LNCAP (cell line): ENCODE measurements at regions not wholly inside any gene's neighbourhood (a gene's known extent, or its start where the extent isn't known, plus 50 kb on each side); places are given as distances from the start of the nearest gene placed in this dataset.

Source experiments
- TF ChIP-seq, protein P1 (sequence below): fragments of 450-650 bp; IDR thresholded peaks from 2 replicates; pipeline ENCODE4 v1.5.1; 2017; ENCODE audit warnings: mild to moderate bottlenecking

DNA sequence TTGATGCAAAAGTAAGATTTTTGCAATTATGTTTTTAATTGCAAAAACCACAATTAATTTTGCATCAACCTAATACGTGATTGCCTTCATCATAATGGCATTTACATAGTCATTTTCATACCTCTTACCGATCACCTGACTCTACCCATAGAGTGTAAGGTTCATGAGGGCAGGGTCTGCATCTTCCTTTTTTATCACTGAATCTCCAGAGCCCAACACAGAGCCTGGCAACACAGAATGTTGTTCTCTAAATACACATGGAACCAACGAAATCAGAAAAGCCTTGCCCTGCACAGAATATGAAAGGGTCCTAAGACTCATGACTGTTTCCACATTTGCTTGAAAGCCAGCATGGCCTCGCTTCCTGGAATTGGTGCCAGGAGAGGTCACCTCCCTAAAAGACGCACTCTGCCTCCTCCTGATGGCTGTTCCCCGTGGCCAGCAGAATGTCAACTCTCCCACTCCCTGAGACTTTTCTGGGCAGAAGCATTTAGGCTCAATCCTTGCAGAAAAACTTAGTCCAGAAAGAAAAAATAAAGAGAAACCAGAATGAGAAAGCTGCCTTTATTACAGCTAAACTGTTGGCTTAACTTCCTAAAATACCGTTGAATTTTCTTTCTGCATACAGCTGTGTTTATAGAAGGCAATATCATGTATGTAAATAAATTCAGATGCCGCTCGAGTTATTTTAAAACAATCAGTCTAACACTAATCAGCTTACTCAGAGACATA lies 327.8 kb upstream of the MAF start:
- TF ChIP-seq, protein P1, sequence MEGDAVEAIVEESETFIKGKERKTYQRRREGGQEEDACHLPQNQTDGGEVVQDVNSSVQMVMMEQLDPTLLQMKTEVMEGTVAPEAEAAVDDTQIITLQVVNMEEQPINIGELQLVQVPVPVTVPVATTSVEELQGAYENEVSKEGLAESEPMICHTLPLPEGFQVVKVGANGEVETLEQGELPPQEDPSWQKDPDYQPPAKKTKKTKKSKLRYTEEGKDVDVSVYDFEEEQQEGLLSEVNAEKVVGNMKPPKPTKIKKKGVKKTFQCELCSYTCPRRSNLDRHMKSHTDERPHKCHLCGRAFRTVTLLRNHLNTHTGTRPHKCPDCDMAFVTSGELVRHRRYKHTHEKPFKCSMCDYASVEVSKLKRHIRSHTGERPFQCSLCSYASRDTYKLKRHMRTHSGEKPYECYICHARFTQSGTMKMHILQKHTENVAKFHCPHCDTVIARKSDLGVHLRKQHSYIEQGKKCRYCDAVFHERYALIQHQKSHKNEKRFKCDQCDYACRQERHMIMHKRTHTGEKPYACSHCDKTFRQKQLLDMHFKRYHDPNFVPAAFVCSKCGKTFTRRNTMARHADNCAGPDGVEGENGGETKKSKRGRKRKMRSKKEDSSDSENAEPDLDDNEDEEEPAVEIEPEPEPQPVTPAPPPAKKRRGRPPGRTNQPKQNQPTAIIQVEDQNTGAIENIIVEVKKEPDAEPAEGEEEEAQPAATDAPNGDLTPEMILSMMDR: no peak

DNA sequence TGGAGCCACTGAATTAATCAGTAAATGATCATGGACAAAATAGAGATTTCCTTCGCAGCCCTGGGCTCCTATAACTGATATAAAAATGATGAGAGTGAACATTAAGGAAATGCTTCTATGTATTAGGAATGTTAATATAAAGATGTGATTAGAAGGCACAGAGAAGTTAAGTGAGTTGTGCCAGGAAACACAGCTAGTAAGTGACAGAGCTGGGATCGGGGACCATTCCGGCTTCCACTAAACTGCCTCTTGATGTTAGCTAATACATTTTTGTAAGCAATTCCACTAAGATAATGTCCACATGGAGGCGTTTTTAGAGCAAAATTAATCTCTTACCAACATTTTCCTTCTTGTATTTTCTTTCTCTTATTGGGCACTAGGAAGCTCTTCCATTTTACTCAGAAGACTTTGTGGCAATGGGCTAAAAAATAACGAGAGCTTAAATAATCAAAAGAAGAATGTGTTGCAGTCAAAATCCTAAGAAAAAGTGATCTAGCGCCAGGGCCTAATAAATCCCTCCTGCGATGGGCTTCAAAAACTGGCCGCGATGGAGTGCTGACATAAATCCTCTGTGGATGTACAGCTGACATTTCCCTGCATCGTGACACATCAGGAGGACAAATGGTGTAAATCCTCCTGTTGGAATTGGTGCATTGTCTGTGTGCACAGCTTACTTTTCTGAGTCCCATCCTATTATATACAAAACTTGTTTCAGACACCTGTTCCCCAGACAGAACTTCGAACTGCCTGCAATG lies 326.1 kb upstream of the MAF start:
- TF ChIP-seq, protein P1: no peak

DNA sequence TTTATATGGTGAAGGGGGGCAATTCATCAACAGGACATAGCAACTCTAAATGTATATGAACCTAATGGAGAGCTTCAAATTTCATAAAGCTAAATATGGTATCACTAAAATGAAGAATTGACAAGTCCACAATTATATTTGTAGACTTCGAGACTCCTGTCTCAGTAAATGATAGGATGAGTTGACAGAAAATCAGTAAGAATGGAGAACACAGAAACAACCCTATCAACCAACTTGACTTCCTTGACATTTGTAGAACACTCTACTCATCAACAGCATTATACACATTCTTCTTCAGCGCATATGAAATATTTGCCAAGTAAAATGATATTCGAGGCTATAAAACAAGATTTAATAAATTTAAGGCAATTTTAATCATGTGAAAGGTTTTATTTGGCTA lies 322.9 kb upstream of the MAF start:
- TF ChIP-seq, protein P1: no peak

DNA sequence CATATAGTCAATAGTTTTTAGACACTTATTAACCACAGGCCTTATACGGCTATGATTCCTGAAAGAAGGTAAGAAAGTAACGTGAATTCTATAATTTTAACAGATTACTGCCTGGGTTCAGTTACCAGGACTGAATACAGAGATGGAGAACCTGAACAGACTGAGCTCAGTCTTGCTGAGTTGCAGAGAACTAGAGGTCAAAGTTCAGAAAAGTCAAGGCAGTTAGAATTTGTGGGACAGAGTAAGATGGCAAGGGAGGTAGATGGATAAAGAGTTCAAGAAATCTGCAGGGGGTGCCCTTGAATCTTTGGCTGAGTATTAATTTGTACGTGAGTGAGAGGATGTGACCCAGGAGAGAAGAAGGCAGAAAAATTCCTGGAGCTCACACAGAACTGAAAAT lies 320.1 kb upstream of the MAF start:
- TF ChIP-seq, protein P1: no peak

DNA sequence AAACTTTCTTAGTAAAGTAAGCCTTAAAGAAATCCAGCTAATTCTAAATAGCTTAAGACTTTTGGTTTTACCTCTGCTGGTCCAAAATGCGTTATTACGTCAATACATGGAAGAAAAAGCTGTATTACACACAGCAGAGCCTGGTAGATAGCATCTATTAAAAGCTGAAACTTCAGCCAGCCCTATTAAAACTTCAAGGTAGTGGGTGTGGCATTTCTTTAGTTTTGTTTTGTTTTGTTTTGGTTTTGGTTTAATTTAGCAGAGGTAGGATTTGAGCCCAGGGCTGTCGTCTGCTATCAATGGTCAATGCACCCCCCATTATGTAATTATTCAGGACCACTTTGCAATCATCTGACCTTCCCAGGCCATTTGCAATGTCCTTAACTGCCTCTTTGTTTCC lies 318.4 kb upstream of the MAF start:
- TF ChIP-seq, protein P1: no peak

DNA sequence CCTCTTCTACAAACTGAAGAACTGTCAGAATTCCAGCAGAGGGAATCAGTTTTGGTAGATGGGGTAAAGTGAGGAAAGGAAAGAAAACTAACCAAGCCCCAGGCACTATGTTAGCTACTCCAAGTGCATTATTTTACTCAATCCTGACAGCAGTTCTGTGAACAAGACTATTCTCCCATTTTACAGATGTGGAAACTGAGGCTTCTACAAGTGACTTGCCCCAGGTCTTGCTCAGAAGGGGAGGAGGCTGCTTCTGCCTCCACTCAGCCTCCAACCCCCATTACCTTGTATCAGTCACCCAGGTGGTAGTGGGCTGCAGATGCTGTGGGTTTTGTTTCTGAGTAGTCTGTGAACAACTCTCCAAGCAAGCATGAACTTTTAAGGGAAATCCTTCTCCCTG lies 315.2 kb upstream of the MAF start:
- TF ChIP-seq, protein P1: no peak

DNA sequence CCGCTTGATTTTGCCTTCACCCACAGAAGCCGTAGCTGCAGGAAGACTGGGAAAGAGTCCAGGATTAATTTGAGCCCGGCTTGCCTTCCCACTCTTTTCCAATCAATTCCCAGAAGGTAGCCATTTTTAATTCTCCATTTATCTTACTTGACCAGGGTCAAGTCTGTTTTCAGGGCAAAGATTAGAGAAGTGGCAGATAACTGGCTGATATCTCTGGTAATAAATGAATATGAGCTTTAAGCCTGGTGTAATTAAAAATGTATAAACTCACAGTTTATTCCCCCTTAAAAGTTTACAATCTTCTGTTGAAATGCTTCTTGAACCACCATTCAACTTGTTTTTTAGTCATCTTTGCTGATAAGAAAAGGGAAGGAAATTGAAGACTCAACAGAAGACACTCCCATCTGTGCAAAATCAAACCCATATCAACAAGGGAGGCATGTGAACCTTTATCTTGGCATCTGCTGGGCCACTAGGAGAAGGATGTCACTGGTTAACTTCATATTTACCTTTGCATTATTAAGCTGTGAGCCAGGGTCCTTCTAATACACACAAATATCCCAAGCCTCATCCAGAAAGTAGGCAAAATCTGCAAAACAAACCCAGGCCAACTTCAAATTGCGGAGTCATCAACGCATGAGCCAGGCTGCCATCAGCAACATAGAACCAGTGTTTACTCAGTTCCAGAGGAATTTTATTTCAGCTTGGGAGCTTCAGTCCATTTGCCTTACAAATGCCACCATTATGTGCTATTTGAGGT lies 314.6 kb upstream of the MAF start:
- TF ChIP-seq, protein P1: no peak
